GM12875 (cell line): ENCODE measurements at regions not wholly inside any gene's neighbourhood (a gene's known extent, or its start where the extent isn't known, plus 50 kb on each side); places are given as distances from the start of the nearest gene placed in this dataset.
"Not testable (repeated sequence)": the region's sequence is repeated elsewhere in the genome, so short reads cannot be mapped to it uniquely, and the experiment has no call there.

Experiments used
- H3K4me3 ChIP-seq: one replicate; pipeline ENCODE4 v1.5.1; 2011; ENCODE audit warnings: low read depth, low read length, control low read depth
- TF ChIP-seq, protein P1 (sequence below): IDR thresholded peaks from 2 replicates; pipeline ENCODE4 v1.5.1; 2011; ENCODE audit warnings: low read depth, mild to moderate bottlenecking, control low read depth, inconsistent platforms, low read length, moderate library complexity, borderline replicate concordance; ENCODE audit not compliant: insufficient read depth

DNA sequence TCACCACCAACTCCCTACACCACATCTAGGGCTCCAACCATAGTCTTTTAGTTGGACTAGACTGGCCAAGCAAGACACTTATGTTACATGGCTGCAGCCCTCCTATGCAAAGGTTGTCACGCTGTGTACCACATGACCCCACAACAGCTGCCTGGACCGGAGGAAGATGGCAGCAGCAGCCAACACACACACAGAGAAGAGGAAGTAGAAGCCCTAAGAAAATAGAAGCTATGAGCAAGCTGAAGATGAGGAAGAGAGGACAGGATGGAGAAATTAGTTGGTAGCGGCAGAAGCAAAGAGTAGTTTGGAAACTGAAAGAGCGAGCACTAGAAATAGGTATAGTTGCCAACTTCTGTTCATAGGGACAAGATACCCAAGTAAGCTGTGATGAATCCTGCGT is 60.8 kb upstream of the RALGPS2 start:
- TF ChIP-seq, protein P1, sequence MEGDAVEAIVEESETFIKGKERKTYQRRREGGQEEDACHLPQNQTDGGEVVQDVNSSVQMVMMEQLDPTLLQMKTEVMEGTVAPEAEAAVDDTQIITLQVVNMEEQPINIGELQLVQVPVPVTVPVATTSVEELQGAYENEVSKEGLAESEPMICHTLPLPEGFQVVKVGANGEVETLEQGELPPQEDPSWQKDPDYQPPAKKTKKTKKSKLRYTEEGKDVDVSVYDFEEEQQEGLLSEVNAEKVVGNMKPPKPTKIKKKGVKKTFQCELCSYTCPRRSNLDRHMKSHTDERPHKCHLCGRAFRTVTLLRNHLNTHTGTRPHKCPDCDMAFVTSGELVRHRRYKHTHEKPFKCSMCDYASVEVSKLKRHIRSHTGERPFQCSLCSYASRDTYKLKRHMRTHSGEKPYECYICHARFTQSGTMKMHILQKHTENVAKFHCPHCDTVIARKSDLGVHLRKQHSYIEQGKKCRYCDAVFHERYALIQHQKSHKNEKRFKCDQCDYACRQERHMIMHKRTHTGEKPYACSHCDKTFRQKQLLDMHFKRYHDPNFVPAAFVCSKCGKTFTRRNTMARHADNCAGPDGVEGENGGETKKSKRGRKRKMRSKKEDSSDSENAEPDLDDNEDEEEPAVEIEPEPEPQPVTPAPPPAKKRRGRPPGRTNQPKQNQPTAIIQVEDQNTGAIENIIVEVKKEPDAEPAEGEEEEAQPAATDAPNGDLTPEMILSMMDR: no peak
- no peak overlapping the region for H3K4me3 ChIP-seq

DNA sequence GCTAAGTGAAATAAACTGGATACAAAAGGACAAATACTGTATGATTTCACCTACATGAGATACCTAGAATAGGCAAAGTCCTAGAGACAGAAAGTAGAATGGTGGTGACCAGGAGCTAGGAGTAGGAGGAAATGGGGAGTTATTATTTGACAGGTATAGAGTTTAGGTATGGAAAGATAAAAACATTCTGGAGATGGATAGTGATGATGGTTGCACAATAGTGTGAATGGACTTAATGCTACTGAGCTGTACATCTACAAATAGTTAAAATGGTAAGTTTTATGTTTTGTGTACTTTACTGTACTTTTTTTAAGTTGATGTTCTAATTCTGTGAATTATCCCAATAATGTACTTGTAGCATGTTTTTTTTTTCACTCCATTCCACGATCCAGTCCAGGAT is 59.5 kb upstream of the RALGPS2 start:
- H3K4me3 ChIP-seq: no peak overlapping the region
- TF ChIP-seq, protein P1: no peak

DNA sequence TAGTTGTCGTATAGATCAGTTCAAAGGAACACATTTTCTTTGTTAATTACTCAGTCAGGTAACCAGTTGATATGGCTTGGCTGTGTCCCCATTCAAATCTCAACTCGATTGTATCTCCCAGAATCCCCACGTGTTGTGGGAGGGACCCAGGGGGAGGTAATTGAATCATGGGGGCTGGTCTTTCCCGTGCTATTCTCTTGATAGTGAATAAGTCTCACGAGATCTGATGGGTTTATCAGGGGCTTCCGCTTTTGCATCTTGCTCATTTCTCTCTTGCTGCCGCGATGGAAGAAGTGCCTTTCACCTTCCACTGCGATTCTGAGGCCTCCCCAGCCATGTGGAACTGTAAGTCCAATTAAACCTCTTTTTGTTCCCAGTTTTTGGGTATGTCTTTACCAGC is 58.2 kb upstream of the RALGPS2 start:
- H3K4me3 ChIP-seq: not testable (repeated sequence)

DNA sequence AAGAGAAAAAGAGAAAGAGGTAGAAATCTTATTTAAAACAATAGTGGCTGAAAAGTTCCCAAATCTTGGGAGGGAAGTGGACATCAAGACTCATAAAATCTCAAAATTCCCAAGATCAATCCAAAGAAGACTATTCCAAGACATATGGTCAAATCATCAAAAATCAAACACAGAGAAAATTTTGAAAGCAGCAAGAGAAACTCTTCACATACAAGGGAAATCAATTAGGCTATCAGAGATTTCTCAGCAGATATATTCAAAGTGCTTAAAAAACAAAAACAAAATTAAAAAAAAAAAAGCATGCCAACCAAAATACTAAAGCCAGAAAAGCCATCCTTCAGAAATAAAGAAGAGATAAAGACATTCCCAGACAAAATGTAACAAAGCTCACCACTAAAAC is 52.6 kb upstream of the RALGPS2 start:
- H3K4me3 ChIP-seq: no peak overlapping the region
- TF ChIP-seq, protein P1: no peak

DNA sequence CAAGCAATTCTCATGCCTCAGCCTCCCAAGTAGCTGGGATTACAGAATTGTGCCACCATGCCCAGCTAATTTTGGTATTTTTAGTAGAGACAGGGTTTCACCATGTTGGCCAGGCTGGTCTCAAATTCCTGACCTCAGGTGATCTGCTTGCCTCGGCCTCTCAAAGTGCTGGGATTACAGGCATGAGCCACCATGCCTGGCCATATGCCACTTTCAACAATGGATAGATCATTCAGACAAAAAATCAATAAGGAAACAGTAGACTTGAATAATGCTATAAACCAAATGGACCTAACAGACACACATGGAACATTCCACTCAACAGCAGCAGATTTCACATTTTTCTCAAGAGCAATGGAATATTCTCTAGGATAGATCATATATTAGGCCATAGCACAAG is 50.5 kb upstream of the RALGPS2 start:
- H3K4me3 ChIP-seq: not testable (repeated sequence)
